Kidney epithelial cell (primary cell): ENCODE measurements at regions not wholly inside any gene's neighbourhood (a gene's known extent, or its start where the extent isn't known, plus 50 kb on each side); places are given as distances from the start of the nearest gene placed in this dataset.
"Not testable (repeated sequence)": the region's sequence is repeated elsewhere in the genome, so short reads cannot be mapped to it uniquely, and the experiment has no call there.

Source experiments
- DNase-seq: peaks from one replicate; pipeline ENCODE4 v3.0.0-alpha.2; 2010; ENCODE audit warnings: low read depth
- H3K27me3 ChIP-seq: 2 replicates; pipeline ENCODE4 v1.6.0; 2011; ENCODE audit warnings: low read length; ENCODE audit not compliant: control insufficient read depth, insufficient read depth
- H3K36me3 ChIP-seq: 2 replicates; pipeline ENCODE4 v1.5.1; 2011; ENCODE audit warnings: low read length; ENCODE audit not compliant: control insufficient read depth, insufficient read depth
- H3K4me3 ChIP-seq: 2 replicates; pipeline ENCODE4 v1.5.1; 2011; ENCODE audit warnings: low read depth, mild to moderate bottlenecking, control low read depth, low read length
- TF ChIP-seq, protein P1 (sequence below): IDR thresholded peaks from 2 replicates; pipeline ENCODE4 v1.5.1; 2011; ENCODE audit warnings: mild to moderate bottlenecking, moderate library complexity, low read length, control low read depth, inconsistent platforms; ENCODE audit not compliant: insufficient read depth, poor library complexity, severe bottlenecking

DNA sequence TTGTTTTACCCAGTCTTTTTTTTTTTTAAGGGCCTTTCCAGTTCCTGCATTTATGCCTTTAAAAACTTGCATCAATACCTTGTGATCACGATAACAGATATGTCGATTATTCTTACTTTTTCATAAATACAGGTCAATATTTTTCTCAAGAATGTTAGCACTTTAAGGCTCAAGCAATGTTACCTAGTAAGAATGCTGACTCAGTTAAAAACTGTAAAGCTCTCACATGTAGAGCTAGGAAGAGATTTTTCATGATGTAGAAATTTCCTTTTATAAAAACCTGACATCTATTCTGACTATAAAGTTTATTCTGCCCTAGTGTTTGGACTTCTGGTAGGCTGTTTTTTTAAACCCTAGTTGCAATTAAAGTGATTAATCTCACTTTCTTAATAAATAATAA is 684.0 kb downstream of the ZBBX start:
- H3K4me3 ChIP-seq: no peak overlapping the region
- no peak for DNase-seq
- no peaks in the 10 kb centered on the region for H3K27me3 ChIP-seq
- TF ChIP-seq, protein P1, sequence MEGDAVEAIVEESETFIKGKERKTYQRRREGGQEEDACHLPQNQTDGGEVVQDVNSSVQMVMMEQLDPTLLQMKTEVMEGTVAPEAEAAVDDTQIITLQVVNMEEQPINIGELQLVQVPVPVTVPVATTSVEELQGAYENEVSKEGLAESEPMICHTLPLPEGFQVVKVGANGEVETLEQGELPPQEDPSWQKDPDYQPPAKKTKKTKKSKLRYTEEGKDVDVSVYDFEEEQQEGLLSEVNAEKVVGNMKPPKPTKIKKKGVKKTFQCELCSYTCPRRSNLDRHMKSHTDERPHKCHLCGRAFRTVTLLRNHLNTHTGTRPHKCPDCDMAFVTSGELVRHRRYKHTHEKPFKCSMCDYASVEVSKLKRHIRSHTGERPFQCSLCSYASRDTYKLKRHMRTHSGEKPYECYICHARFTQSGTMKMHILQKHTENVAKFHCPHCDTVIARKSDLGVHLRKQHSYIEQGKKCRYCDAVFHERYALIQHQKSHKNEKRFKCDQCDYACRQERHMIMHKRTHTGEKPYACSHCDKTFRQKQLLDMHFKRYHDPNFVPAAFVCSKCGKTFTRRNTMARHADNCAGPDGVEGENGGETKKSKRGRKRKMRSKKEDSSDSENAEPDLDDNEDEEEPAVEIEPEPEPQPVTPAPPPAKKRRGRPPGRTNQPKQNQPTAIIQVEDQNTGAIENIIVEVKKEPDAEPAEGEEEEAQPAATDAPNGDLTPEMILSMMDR: no peak
- no peaks in the 10 kb centered on the region for H3K36me3 ChIP-seq

DNA sequence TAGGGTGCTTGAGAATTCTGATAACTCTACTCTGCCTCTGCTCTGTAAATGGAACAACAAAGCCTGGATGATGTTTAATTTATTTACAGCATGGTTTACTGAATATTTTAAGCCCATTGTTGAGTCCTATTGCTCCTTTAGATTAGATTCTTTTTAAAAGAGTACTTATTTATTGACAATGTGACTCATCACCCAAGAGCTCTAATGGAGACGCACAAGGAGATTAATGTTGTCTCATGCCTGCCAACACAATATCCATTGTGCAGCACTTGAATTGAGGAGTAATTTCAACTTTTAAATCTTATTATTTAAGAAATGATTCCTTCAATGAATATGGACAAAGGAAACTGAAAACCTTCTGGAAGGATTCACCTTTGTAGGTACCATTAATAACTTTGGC is 691.4 kb downstream of the ZBBX start:
- no peak for DNase-seq

DNA sequence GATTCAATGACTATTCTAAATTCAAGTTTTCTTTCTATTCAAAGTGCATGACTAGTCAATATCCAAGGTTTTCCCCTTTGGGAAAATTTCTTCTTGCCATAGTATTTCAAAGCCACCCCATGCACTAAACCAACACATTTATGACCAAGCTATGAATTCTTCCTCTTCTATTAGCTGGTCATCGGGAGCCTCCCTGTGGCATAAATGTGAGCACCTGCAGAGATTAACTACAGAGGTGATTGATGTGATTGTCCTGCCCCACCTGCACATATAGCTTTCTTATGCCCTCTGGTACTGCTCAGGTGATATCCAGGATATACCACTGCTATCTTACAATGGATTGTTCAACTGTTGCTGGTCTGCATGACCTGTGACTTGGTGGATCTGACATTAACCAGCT is 694.9 kb downstream of the ZBBX start:
- Histone ChIP-seq H3K36me3 (no peaks in the 10 kb centered on the region), H3K27me3 (no peaks in the 10 kb centered on the region), H3K4me3 (no peak overlapping the region)
- TF ChIP-seq, protein P1: no peak
- no peak for DNase-seq

More for the DNA sequence above, 691.4 kb downstream of the ZBBX start:
- TF ChIP-seq, protein P1: no peak
- H3K36me3 ChIP-seq: no peaks in the 10 kb centered on the region
- H3K27me3 ChIP-seq: no peaks in the 10 kb centered on the region
- H3K4me3 ChIP-seq: no peak overlapping the region

DNA sequence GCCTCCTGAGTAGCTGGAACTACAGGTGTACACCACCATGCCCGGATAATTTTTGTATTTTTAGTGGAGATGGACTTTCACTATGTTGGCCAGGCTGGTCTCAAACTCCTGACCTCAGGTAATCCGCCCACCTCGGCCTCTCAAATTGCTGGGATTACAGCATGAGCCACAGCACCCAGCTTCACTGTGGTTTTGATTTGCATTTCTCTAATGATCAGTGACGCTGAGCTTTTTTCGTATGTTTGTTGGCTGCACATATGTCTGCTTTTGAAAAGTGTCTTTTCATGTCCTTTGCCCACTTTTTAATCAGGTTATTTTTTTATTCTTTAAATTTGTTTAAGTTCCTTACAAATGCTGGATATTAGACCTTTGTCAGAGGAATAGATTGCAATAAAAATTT is 696.0 kb downstream of the ZBBX start:
- not testable (repeated sequence) for H3K36me3 ChIP-seq, H3K27me3 ChIP-seq, DNase-seq, H3K4me3 ChIP-seq

DNA sequence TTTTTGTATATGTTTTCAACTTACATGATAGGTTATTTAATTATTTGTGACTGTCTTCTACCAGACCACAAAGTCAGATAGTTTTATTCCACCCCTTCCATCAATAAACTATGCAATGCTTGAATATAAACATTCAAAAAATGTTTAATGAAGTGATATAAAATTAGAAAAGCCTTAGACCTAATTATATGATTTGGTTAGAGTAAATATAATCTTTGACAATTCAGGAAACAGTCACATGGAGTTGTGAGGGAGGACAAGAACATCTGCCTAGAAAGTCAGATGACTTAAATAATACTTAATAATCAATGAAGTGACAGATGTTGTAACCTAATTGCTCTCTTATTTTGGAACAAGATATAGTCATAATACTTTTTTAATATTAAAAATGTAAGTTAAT is 710.3 kb downstream of the ZBBX start:
- no peaks in the 10 kb centered on the region for H3K27me3 ChIP-seq
- TF ChIP-seq, protein P1: no peak
- DNase-seq: no peak
- H3K36me3 ChIP-seq: no peaks in the 10 kb centered on the region
- H3K4me3 ChIP-seq: no peak overlapping the region

DNA sequence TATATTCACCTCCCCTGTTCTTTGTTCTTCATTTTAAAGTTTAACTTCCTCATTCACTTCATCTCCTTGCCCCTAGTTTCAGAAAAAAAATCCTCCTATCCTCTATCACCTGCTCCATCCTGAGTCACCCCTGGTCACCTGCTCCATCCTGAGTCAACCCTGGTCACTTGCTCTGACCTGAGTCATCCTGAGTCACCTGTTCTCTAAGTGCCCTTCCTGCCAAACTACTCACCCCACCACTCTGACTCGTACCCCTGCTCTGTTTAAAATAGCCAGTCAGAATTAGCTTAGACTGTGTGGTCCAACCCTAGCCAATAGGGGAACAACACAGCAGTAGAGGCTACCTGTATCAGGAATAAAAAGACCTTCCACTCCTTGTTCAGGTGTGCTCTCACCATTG is 716.9 kb downstream of the ZBBX start:
- DNase-seq: peak; percentile 79
- Histone ChIP-seq H3K4me3 (no peak overlapping the region), H3K36me3 (no peaks in the 10 kb centered on the region), H3K27me3 (no peaks in the 10 kb centered on the region)
- TF ChIP-seq, protein P1: no peak
